ENCODE measurements at regions not wholly inside any gene's neighbourhood (a gene's known extent, or its start where the extent isn't known, plus 50 kb on each side); places are given as distances from the start of the nearest gene placed in this dataset.

DNA sequence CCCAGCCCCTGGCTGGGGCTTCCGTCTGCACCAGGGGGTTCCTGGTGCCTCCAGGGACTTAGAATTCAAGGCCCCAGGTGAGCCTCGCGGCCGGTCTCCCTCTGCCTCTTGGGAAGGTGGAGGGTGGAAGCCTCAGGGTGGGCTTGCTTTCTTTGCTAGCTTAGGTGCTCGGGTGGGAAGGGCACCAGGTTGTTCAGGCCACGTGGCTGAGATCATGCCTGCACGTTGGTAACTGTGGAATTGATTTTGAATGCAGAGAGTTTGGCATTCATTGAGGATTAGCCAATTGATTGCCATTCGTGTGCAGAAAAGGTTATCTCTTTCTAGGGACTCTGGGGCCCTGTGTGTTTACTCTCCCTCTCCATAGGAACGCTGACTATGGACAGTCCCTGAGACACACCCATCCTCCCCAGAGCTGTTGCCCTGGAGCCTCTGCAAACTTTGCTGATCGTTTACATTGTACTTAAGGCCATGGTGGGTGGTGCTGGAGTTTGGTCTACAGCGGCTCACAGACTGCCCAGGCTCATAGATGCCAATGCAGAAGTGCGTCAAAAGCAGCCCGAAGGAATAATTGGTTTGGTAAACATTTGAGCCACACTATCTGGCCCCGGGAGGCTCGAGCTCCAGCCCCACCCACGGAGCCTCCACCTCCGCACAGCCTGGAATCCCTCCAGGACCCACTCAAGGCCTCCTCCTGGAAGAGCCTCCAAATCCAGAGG lies 1457.7 kb downstream of the BRD1 start (continued):
- TF ChIP-seq, protein P1, sequence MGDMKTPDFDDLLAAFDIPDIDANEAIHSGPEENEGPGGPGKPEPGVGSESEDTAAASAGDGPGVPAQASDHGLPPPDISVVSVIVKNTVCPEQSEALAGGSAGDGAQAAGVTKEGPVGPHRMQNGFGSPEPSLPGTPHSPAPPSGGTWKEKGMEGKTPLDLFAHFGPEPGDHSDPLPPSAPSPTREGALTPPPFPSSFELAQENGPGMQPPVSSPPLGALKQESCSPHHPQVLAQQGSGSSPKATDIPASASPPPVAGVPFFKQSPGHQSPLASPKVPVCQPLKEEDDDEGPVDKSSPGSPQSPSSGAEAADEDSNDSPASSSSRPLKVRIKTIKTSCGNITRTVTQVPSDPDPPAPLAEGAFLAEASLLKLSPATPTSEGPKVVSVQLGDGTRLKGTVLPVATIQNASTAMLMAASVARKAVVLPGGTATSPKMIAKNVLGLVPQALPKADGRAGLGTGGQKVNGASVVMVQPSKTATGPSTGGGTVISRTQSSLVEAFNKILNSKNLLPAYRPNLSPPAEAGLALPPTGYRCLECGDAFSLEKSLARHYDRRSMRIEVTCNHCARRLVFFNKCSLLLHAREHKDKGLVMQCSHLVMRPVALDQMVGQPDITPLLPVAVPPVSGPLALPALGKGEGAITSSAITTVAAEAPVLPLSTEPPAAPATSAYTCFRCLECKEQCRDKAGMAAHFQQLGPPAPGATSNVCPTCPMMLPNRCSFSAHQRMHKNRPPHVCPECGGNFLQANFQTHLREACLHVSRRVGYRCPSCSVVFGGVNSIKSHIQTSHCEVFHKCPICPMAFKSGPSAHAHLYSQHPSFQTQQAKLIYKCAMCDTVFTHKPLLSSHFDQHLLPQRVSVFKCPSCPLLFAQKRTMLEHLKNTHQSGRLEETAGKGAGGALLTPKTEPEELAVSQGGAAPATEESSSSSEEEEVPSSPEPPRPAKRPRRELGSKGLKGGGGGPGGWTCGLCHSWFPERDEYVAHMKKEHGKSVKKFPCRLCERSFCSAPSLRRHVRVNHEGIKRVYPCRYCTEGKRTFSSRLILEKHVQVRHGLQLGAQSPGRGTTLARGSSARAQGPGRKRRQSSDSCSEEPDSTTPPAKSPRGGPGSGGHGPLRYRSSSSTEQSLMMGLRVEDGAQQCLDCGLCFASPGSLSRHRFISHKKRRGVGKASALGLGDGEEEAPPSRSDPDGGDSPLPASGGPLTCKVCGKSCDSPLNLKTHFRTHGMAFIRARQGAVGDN (CRISPR knock-in tag; IDR thresholded peaks at IDR 0.05), result peak; percentile 21; the same call in 1 of the 2 replicates
- TF ChIP-seq POLR2G (IDR thresholded peaks at IDR 0.05; ENCODE audit: low read depth, low read length) (no peak), MAFF (IDR thresholded peaks at IDR 0.05; ENCODE audit: low read depth, low read length) (no peak), ZNF354B (CRISPR knock-in tag; IDR thresholded peaks at IDR 0.05) (0 out of 2 replicates have a peak, but pooled peaks have one; percentile 24), ZC3H4 (CRISPR knock-in tag; IDR thresholded peaks at IDR 0.05; ENCODE audit: borderline replicate concordance) (no peak), PAF1 (CRISPR knock-in tag; IDR thresholded peaks at IDR 0.05) (no peak), ZNF841 (CRISPR knock-in tag; IDR thresholded peaks at IDR 0.05; ENCODE audit: borderline replicate concordance) (no peak), ZSCAN20 (CRISPR knock-in tag; IDR thresholded peaks at IDR 0.05; ENCODE audit: borderline replicate concordance) (no peak), MED1 (CRISPR knock-in tag; IDR thresholded peaks at IDR 0.05) (0 out of 2 replicates have a peak, but pooled peaks have one; percentile 13), ZNF609 (CRISPR knock-in tag; IDR thresholded peaks at IDR 0.05; ENCODE audit: borderline replicate concordance) (peak; percentile 97), ATF2 (CRISPR knock-in tag; IDR thresholded peaks at IDR 0.05) (no peak), ZFYVE20 (CRISPR knock-in tag; IDR thresholded peaks at IDR 0.05; ENCODE audit: borderline replicate concordance, low read depth) (no peak), RBAK (CRISPR knock-in tag; IDR thresholded peaks at IDR 0.05) (no peak), EHMT2 (IDR thresholded peaks at IDR 0.05; ENCODE audit: borderline replicate concordance, low read depth, low read length) (no peak)
- TF ChIP-seq, protein P2, sequence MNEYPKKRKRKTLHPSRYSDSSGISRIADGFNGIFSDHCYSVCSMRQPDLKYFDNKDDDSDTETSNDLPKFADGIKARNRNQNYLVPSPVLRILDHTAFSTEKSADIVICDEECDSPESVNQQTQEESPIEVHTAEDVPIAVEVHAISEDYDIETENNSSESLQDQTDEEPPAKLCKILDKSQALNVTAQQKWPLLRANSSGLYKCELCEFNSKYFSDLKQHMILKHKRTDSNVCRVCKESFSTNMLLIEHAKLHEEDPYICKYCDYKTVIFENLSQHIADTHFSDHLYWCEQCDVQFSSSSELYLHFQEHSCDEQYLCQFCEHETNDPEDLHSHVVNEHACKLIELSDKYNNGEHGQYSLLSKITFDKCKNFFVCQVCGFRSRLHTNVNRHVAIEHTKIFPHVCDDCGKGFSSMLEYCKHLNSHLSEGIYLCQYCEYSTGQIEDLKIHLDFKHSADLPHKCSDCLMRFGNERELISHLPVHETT (CRISPR knock-in tag; conservative IDR thresholded peaks at IDR 0.05), result no peak
- TF ChIP-seq, protein P3, sequence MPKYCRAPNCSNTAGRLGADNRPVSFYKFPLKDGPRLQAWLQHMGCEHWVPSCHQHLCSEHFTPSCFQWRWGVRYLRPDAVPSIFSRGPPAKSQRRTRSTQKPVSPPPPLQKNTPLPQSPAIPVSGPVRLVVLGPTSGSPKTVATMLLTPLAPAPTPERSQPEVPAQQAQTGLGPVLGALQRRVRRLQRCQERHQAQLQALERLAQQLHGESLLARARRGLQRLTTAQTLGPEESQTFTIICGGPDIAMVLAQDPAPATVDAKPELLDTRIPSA (CRISPR knock-in tag; IDR thresholded peaks at IDR 0.05; ENCODE audit: borderline replicate concordance), result no peak

Measured in HepG2 (cell line).